DMS79 (cell line): ENCODE measurements at regions not wholly inside any gene's neighbourhood (a gene's known extent, or its start where the extent isn't known, plus 50 kb on each side); places are given as distances from the start of the nearest gene placed in this dataset.

Experiments
- DNase-seq: peaks from one replicate; lab custom pipeline; 2025; lab: John Stamatoyannopoulos, UW

DNA sequence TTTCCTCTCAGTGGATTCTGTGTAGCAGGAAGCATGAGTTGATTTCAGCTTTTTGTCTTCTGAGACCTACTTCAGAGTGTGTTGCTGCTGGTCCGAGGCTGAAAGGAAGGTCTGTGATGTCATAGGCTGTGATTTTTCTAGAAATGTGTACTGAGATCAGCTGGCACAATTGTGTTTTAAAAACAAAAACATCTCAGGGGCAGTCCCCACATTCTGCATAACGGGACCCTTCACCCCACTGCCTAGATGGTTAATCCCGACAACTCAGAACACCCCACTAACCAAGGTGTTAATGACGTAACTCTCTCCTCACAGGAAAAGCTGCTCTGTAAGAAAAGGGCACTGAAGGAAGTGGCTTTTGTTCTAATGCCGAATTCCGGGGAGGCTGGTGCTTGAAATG lies 59.8 kb upstream of the PPP2R5A start:
- DNase-seq = no peak

DNA sequence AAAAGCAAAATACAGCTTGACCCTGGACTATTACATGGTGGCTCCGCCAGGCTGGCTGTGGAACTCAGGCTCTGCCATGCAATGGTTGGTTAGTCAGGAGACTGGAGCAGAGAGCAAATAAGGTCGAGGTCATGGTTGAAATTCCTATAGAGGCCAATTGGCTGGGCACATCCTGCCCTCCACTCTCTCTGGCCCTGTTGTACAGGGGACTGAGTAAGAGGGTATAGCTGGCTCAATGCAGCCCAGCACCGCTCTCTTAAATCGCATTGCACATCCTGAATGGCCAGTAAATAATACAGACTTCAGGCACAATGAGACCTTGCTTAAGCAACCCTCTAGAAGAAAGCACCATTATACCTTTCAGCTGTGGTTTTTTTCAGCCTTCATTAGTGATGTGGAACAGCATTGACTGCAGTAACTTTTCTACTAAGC lies 59.3 kb upstream of the PPP2R5A start:
- DNase-seq = no peak

DNA sequence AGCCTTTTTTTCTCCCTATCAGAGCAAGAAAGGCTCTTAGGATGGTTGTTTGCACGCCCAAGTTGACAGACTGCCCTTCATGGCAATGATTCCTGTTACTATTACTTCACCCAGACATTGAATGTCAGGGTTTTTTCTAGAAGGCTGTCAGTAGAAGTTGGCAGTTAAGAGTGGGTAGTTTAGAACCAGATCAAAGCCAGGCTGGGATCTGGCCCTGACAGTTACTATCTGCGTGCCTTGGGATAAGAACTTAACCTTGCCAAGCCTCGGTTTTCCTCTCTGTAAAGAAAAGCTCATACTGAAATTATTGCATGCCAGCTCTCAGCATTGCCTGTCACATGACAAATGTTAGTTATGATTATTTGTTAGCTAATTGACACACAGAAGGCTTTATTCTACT lies 58.7 kb upstream of the PPP2R5A start:
- no peak for DNase-seq

DNA sequence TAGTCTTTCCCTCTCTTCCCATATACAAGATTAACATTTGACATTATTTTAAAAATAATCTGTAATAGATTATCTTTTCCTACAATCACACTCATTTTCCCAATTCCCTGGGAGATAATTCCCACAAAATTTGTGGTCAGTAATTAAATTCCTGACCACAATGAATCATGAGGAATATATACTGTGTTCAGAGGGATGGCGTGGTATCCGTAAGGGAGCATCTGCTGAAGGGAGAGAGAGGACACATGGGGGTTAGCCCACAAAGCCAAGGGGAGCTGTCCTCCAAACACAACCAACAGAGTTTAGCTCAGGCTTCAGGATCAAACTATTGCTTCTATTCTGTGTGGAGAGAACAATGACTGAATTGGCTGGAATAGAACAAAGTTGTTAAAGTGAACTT lies 57.1 kb upstream of the PPP2R5A start:
- DNase-seq = no peak

GRCh38 chr1:212228591-212229119 lies 56.6 kb upstream of the PPP2R5A start:
- peak; percentile 51 for DNase-seq

- no peak for DNase-seq
These were observed 55.6 kb upstream of the PPP2R5A start for GRCh38 chr1:212229654-212230053.

GRCh38 chr1:212230329-212230728 lies 54.9 kb upstream of the PPP2R5A start:
- DNase-seq = no peak

DNA sequence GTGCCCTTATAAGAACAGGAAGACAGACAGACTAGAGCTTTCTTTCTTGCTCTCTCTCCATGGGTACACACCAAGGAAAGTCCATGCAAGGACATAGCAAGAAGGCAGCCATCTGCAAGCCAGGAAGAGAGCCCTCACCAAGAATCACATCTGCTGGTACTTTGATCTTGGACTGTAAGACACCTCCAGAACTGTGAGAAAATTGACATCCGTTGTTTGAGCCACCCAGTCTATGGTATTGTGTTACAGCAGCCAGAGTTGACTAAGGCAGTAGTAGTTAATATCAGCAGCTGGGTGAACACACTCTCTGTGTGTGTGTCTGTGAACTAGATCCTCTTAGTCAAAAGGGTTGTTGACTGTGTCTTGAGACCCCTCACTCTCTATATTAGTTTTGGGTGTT lies 53.8 kb upstream of the PPP2R5A start:
- DNase-seq = no peak

GRCh38 chr1:212232090-212232489 lies 53.1 kb upstream of the PPP2R5A start:
- DNase-seq = no peak

DNA sequence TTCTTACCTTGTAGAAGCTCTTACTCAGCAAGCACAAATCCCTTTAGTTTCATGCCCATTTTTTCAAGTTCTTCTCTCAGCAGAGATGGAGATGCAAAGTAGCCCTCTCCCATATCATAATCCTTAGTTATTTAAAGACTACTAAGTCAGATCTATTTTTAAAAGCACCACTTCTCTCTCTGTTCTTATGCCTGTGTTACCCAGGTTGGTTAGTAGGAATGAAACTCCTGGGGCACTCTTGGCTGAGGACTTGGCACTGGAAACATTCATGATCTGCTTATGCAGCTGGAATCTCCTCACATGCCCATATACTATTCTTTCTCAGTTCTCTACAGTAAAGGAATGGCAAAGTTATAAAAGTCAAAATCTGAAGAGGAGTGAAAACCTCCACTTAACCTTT lies 51.9 kb upstream of the PPP2R5A start:
- no peak for DNase-seq

- no peak for DNase-seq
These were observed 50.5 kb upstream of the PPP2R5A start for GRCh38 chr1:212234431-212235395.
